GM13977 (cell line): ENCODE measurements at regions not wholly inside any gene's neighbourhood (a gene's known extent, or its start where the extent isn't known, plus 50 kb on each side); places are given as distances from the start of the nearest gene placed in this dataset.
"Not testable (repeated sequence)": the region's sequence is repeated elsewhere in the genome, so short reads cannot be mapped to it uniquely, and the experiment has no call there.

Experiments used
- DNase-seq: peaks from one replicate; pipeline ENCODE4 v3.0.0; 2012; ENCODE audit warnings: low spot score
- in situ Hi-C: fragments of 300-500 bp; cut with MboI; formaldehyde crosslinking; loops from one replicate; pipeline ENCODE4 v1.12.0; 2022; ENCODE audit warnings: low sequenced_read_pairs, low pct_unique_long_range_greater_than_20kb, mixed read lengths, inconsistent platforms; ENCODE audit not compliant: unreplicated experiment
- TF ChIP-seq, protein P1 (sequence below): IDR thresholded peaks from 2 replicates; pipeline ENCODE4 v1.5.1; 2012; ENCODE audit warnings: mild to moderate bottlenecking, control low read depth; ENCODE audit not compliant: insufficient read depth; ENCODE audit errors: extremely low read depth, missing control alignments

GRCh38 chr6:130537447-130537846 lies 171.6 kb downstream of the TMEM200A start:
- TF ChIP-seq, protein P1, sequence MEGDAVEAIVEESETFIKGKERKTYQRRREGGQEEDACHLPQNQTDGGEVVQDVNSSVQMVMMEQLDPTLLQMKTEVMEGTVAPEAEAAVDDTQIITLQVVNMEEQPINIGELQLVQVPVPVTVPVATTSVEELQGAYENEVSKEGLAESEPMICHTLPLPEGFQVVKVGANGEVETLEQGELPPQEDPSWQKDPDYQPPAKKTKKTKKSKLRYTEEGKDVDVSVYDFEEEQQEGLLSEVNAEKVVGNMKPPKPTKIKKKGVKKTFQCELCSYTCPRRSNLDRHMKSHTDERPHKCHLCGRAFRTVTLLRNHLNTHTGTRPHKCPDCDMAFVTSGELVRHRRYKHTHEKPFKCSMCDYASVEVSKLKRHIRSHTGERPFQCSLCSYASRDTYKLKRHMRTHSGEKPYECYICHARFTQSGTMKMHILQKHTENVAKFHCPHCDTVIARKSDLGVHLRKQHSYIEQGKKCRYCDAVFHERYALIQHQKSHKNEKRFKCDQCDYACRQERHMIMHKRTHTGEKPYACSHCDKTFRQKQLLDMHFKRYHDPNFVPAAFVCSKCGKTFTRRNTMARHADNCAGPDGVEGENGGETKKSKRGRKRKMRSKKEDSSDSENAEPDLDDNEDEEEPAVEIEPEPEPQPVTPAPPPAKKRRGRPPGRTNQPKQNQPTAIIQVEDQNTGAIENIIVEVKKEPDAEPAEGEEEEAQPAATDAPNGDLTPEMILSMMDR = no peak
- in situ Hi-C loops = no loop called here

GRCh38 chr6:130547723-130548122 lies 181.9 kb downstream of the TMEM200A start:
- TF ChIP-seq, protein P1 = no peak
- in situ Hi-C loops = no loop called here
- DNase-seq = no peak

More at GRCh38 chr6:130537447-130537846, 171.6 kb downstream of the TMEM200A start:
- DNase-seq = no peak

DNA sequence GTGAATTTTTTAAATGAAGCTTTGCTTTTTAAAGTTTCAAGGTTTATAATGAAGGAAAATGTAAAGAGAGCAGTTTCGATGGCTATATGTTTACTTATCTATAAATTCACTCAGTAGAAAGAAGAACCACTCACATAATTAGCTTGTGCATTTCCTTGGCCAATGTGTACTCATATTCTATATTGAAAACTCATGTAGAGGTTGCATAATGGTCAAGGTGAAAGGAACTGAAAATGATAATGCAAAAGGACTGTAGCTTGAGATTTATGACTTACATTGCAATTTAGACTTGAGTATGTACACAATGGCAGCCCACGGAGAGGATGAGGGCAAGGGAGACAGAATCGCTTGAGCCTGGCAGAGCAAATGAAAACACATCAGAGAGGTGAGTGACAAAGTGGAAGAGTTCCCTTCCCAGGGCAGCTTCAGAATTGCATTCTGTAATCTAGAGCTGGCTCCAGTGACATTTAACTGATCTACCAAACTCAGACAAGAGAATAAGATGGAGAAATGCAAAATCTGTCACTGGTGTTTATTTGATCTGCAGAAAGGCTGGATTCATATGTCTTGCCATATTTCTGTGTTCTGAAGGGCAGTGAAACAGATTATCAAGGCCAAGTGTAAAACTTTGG lies 191.8 kb downstream of the TMEM200A start:
- no peak for DNase-seq
- in situ Hi-C loops = no loop called here
- TF ChIP-seq, protein P1 = no peak

DNA sequence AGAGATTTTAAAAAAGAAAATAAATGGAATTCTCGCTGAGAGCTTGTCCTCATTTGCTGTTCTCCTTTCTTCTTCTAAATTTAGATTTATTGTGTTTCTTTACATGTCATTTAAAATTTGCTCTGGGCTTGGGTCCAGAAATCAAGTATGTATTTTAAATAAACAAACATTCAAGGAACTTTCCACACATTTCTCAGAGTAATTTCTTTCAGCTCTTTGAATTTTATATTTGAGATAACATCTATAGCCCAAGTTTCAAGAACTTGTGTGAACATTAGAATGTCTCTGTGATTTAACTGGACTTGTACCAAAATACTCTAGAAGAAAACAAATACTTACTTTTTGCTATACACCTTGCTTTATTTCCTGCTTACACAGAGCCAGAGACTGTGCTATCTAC lies 192.3 kb downstream of the TMEM200A start:
- in situ Hi-C loops = no loop called here
- no peak for DNase-seq
- TF ChIP-seq, protein P1 = no peak

DNA sequence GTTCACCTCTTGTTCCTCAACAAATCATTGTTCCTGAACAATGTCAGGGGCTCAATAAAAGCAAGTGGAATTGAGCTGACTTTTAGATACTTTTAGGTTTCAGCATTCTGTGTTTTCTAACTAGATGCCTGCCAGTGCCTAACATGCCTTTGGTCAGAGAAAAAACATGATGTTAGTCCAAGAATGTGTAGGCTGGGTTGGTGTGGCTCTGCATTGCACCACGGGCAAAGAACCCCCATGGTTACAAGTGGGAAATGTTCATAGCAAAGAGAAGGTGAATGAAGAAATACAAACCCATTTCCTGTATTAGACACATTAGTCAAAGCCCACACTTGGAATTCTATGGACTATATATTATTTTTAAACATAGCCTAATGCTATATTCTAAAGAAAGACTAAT lies 193.3 kb downstream of the TMEM200A start:
- in situ Hi-C loops = no loop called here
- no peak for DNase-seq
- TF ChIP-seq, protein P1 = no peak

DNA sequence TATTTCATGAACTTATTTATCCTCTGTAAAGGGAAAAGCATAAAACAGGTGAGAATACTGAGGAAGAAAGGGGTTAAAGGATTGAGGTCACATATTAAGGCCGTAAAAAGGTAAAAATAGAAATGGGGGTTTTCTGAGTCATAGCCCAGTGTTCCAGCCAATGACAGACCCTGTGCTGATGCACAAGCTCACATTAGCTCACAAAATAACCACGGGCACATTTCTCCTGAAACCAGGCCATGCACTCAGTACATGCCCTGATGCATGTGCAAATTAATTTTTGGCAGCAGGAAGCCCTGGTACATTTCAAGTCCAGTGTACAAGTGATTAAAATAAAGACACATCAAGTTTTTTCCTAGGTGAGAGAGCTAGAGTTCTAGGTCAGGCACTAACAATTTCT lies 194.4 kb downstream of the TMEM200A start:
- TF ChIP-seq, protein P1 = no peak
- in situ Hi-C loops = no loop called here
- no peak for DNase-seq

DNA sequence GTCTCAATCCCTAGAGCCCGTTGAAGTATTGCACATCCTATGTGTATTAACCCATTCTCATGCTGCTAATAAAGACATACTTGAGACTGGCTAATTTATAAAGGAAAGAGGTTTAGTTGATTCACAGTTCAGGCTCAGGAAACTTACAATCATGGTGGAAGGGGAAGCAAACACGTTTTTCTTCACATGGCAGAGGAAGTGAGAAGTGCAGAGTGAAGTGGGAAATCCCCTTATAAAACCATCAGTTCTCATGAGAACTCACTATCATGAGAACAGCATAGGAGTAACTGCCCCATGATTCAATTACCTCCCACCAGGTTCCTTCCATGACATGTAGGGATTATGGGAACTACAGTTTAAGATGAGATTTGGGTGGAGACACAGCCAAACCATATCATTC lies 195.3 kb downstream of the TMEM200A start:
- in situ Hi-C loops, DNase-seq: not testable (repeated sequence)
